Esophagus squamous epithelium (tissue), 4 donors: ENCODE measurements at regions not wholly inside any gene's neighbourhood (a gene's known extent, or its start where the extent isn't known, plus 50 kb on each side); places are given as distances from the start of the nearest gene placed in this dataset.

Experiments used
- POLR2A ChIP-seq, 4 donors: fragments of 450-650 bp; IDR thresholded peaks; one replicate each; pipeline ENCODE4 v1.6.1; 2017; ENCODE audit warnings: antibody characterized with exemption in 4 of 4, mild to moderate bottlenecking in 4 of 4, moderate library complexity in 3 of 4
- TF ChIP-seq, protein P1 (sequence below), 6 experiments: fragments of 450-650 bp in 4 of 6; fragments of 200-600 bp in 2 of 6; sonication (generic) in 2 of 6; IDR thresholded peaks; one replicate each; pipeline ENCODE4 v1.5.1; 2016 to 2019; ENCODE audit warnings: antibody characterized with exemption in 6 of 6, mild to moderate bottlenecking in 4 of 6, moderate library complexity in 4 of 6

DNA sequence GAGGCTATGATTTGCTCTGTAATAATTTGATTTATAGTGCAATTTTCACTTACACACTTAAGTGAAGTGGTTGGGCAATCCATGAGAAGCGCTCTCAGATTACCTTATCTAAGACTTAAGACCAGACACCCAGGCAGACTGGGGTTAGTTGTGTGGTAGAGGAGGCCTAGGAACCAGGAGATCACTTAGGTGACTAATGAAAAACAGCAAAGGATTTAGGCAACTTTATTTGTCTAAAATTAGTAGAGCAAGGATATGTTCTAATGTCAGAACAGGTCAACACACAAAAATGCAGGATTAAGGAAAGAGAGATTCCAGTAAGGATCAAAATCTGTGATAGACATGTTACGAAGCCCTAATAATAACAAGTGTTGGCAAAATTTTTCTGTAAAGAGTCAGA is 913.8 kb downstream of the TLE1 start:
- TF ChIP-seq POLR2A (IDR thresholded peaks at IDR 0.05): no peak
- TF ChIP-seq, protein P1, sequence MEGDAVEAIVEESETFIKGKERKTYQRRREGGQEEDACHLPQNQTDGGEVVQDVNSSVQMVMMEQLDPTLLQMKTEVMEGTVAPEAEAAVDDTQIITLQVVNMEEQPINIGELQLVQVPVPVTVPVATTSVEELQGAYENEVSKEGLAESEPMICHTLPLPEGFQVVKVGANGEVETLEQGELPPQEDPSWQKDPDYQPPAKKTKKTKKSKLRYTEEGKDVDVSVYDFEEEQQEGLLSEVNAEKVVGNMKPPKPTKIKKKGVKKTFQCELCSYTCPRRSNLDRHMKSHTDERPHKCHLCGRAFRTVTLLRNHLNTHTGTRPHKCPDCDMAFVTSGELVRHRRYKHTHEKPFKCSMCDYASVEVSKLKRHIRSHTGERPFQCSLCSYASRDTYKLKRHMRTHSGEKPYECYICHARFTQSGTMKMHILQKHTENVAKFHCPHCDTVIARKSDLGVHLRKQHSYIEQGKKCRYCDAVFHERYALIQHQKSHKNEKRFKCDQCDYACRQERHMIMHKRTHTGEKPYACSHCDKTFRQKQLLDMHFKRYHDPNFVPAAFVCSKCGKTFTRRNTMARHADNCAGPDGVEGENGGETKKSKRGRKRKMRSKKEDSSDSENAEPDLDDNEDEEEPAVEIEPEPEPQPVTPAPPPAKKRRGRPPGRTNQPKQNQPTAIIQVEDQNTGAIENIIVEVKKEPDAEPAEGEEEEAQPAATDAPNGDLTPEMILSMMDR (IDR thresholded peaks at IDR 0.05): no peak
